K562 (cell line): ENCODE measurements at regions not wholly inside any gene's neighbourhood (a gene's known extent, or its start where the extent isn't known, plus 50 kb on each side); places are given as distances from the start of the nearest gene placed in this dataset.

Experiments
- ATAC-seq: fragments of 200-7000 bp; cut with Tn5 transposase; 3 replicates; pipeline ENCODE4 v1.9.1; 2020; ENCODE audit warnings: moderate library complexity
- BruUV-seq: library from RNA; stranded (reverse); fragments of 400-500 nt; replicated peaks from 2 replicates; lab custom pipeline; 2021; lab: Mats Ljungman, UMichigan
- CTCF ChIA-PET: fragments of 300-600 bp; formaldehyde crosslinking; extraction: SDS; loops from one replicate; lab custom pipeline; 2021; ENCODE audit warnings: low intra/inter-chr PET ratio; lab: Yijun Ruan, JAX
- POLR2A ChIA-PET: fragments of 300-600, 350-650 bp; sonication (Branson Sonifier 250); formaldehyde crosslinking; extraction: SDS; loops from one replicate; lab custom pipeline; 2021; ENCODE audit warnings: antibody characterized with exemption, inconsistent platforms; lab: Yijun Ruan, JAX
- DNase-seq, 4 experiments: peaks; one replicate each; pipeline versions ENCODE4 v3.0.0 to v3.0.0-alpha.2; 2011 to 2018; ENCODE audit warnings: low spot score in 3 of 4, mixed read lengths in 3 of 4; ENCODE audit errors: extremely low read depth in 1 of 4
- FAIRE-seq: peaks from 2 replicates; lab custom pipeline; 2011; peaks lifted over from hg19 to GRCh38; lab: Jason Lieb, UNC
- H2AFZ ChIP-seq: 2 replicates; pipeline ENCODE4 v1.6.0; 2011; ENCODE audit warnings: low read depth, low read length, control low read depth, inconsistent platforms
- H3K27ac ChIP-seq: fragments of 200-600 bp; 3 replicates; pipeline ENCODE4 v1.8.0; 2011; ENCODE audit warnings: low read depth, mild to moderate bottlenecking, control low read depth, inconsistent platforms, low read length, moderate library complexity, mixed read lengths; ENCODE audit errors: extremely low read depth
- H3K27me3 ChIP-seq, 2 experiments: fragments of 300-600 bp in 1 of 2; 2 replicates in 1 of 2; 3 replicates in 1 of 2; pipeline versions ENCODE4 v1.6.0 to v1.8.0; 2011; ENCODE audit warnings: inconsistent platforms in 2 of 2, low read length in 2 of 2, mild to moderate bottlenecking in 1 of 2, mixed read lengths in 1 of 2, moderate library complexity in 1 of 2; ENCODE audit not compliant: control insufficient read depth in 2 of 2, insufficient read depth in 2 of 2
- H3K36me3 ChIP-seq: fragments of 300-600 bp; 3 replicates; pipeline ENCODE4 v1.8.0; 2011; ENCODE audit warnings: mild to moderate bottlenecking, low read length, inconsistent platforms; ENCODE audit not compliant: control insufficient read depth, insufficient read depth
- H3K4me1 ChIP-seq, 2 experiments: fragments of 200-600 bp in 1 of 2; replicated peaks in 1 of 2; 2 replicates in 1 of 2; 3 replicates in 1 of 2; pipeline versions ENCODE4 v1.5.1 to v1.8.0; 2011; ENCODE audit warnings: inconsistent platforms in 2 of 2, low read length in 2 of 2, mild to moderate bottlenecking in 1 of 2, mixed read lengths in 1 of 2, moderate library complexity in 1 of 2; ENCODE audit not compliant: control insufficient read depth in 2 of 2, insufficient read depth in 2 of 2
- H3K4me2 ChIP-seq: 2 replicates; pipeline ENCODE4 v1.6.1; 2011; ENCODE audit warnings: low read length, control low read depth, inconsistent platforms, mixed read lengths; ENCODE audit not compliant: insufficient read depth
- H3K4me3 ChIP-seq: fragments of 200-600 bp; sonication (generic), shearing (Covaris generic); 2 replicates; pipeline ENCODE4 v1.5.1; 2016; ENCODE audit warnings: control low read depth, inconsistent platforms
- H3K79me2 ChIP-seq: fragments of 200-600 bp; 3 replicates; pipeline ENCODE4 v1.8.0; 2011; ENCODE audit warnings: low read length, inconsistent platforms; ENCODE audit not compliant: control insufficient read depth, insufficient read depth
- H3K9ac ChIP-seq, 2 experiments: 2 replicates each; pipeline versions ENCODE4 v1.6.0 to v1.6.1; 2011; ENCODE audit warnings: low read depth in 2 of 2, low read length in 2 of 2, control low read depth in 1 of 2, inconsistent platforms in 1 of 2, mild to moderate bottlenecking in 1 of 2, mixed read lengths in 1 of 2; ENCODE audit not compliant: insufficient read depth in 1 of 2
- H3K9me1 ChIP-seq: one replicate; pipeline ENCODE4 v1.6.0; 2011; ENCODE audit warnings: inconsistent platforms, mild to moderate bottlenecking, low read length, moderate library complexity; ENCODE audit not compliant: control insufficient read depth, insufficient read depth
- H3K9me3 ChIP-seq: replicated peaks from 2 replicates; pipeline ENCODE4 v1.5.1; 2011; ENCODE audit warnings: low read depth, low read length, inconsistent platforms; ENCODE audit not compliant: control insufficient read depth, insufficient read depth
- H4K20me1 ChIP-seq: replicated peaks from 2 replicates; pipeline ENCODE4 v1.6.1; 2011; ENCODE audit warnings: low read length, inconsistent platforms, mixed read lengths; ENCODE audit not compliant: control insufficient read depth, insufficient read depth
- CSDE1 ChIP-seq, 2 experiments: fragments of 450-650 bp; IDR thresholded peaks; 2 replicates each; pipeline ENCODE4 v1.6.1; 2016; ENCODE audit warnings: mild to moderate bottlenecking in 1 of 2
- GATAD2B ChIP-seq: fragments of 450-650 bp; IDR thresholded peaks from 2 replicates; pipeline ENCODE4 v1.6.1; 2017; ENCODE audit warnings: mild to moderate bottlenecking, borderline replicate concordance
- KHSRP ChIP-seq: fragments of 450-650 bp; IDR thresholded peaks from 2 replicates; pipeline ENCODE4 v1.6.1; 2017
- MCM2 ChIP-seq: fragments of 450-650 bp; IDR thresholded peaks from 2 replicates; pipeline ENCODE4 v1.6.1; 2017; ENCODE audit warnings: low read depth, mild to moderate bottlenecking
- PHF20 ChIP-seq: fragments of 450-650 bp; IDR thresholded peaks from 2 replicates; pipeline ENCODE4 v1.6.1; 2018; ENCODE audit not compliant: partially characterized antibody
- POLR2A ChIP-seq: fragments of 450-650 bp; conservative IDR thresholded peaks from 2 replicates; pipeline ENCODE4 v1.6.1; 2016
- RUNX1 ChIP-seq: sonication (generic); IDR thresholded peaks from 2 replicates; pipeline ENCODE4 v1.6.1; 2016; ENCODE audit warnings: antibody characterized with exemption, low read depth
- SLC30A9 ChIP-seq: fragments of 250-450 bp; sonication (Bioruptor Pico); IDR thresholded peaks from 2 replicates; pipeline ENCODE4 v1.8.0; 2022; ENCODE audit warnings: mild to moderate bottlenecking, moderate library complexity
- SMAD4 ChIP-seq: fragments of 250-450 bp; sonication (Bioruptor Pico); conservative IDR thresholded peaks from 2 replicates; pipeline ENCODE4 v1.8.0; 2021; ENCODE audit warnings: inconsistent platforms, mild to moderate bottlenecking, moderate library complexity
- SMARCE1 ChIP-seq: fragments of 450-650 bp; IDR thresholded peaks from 2 replicates; pipeline ENCODE4 v1.7.1; 2016; ENCODE audit warnings: mild to moderate bottlenecking
- STAT5B ChIP-seq: fragments of 250-450 bp; sonication (Bioruptor Pico); IDR thresholded peaks from 2 replicates; pipeline ENCODE4 v1.8.0; 2021; ENCODE audit warnings: mild to moderate bottlenecking, inconsistent platforms
- WHSC1 ChIP-seq: IDR thresholded peaks from one replicate; pipeline ENCODE4 v1.6.1; 2012; ENCODE audit warnings: low read length, control low read depth, inconsistent platforms
- ZBED1 ChIP-seq: IDR thresholded peaks from 2 replicates; pipeline ENCODE4 v1.6.1; 2014
- ZBTB1 ChIP-seq: sonication (generic); formaldehyde crosslinking; IDR thresholded peaks from 2 replicates; pipeline ENCODE4 v1.8.1; 2023; ENCODE audit warnings: missing genetic modification reagents, low read depth, mild to moderate bottlenecking, borderline replicate concordance
- ZNF263 ChIP-seq: sonication (generic); formaldehyde crosslinking; IDR thresholded peaks from 2 replicates; pipeline ENCODE4 v1.8.0; 2022; ENCODE audit warnings: mild to moderate bottlenecking, missing genetic modification reagents, borderline replicate concordance
- ZNF324 ChIP-seq: fragments of 250-450 bp; sonication (Bioruptor Pico); IDR thresholded peaks from 2 replicates; pipeline ENCODE4 v1.4.0; 2020; ENCODE audit warnings: mild to moderate bottlenecking
- ZNF707 ChIP-seq: fragments of 250-450 bp; sonication (Bioruptor Pico); conservative IDR thresholded peaks from 2 replicates; pipeline ENCODE4 v1.8.0; 2022; ENCODE audit warnings: inconsistent platforms, mild to moderate bottlenecking, moderate library complexity
- in situ Hi-C: fragments of 300-500 bp; cut with MboI; formaldehyde crosslinking; loops from 4 replicates; pipeline ENCODE4 v1.15.0; 2018; ENCODE audit warnings: inconsistent platforms, mixed read lengths
- intact Hi-C: fragments of 100-400 bp; cut with micrococcal nuclease; formaldehyde crosslinking; loops from 2 replicates; pipeline ENCODE4 v1.14.2; 2022
- TF ChIP-seq, protein P1 (sequence below), 3 experiments: fragments of 200-800 bp in 1 of 3; sonication (Bioruptor generic) in 1 of 3; sonication (generic) in 1 of 3; formaldehyde crosslinking in 1 of 3; IDR thresholded peaks; 2 replicates each; pipeline versions ENCODE4 v1.6.1 to v1.8.0; 2016 to 2022; ENCODE audit warnings: mild to moderate bottlenecking in 2 of 3, missing compliant biosample characterization in 2 of 3, missing genetic modification characterization in 2 of 3, missing genetic modification reagents in 1 of 3
- TF ChIP-seq, protein P2 (sequence below), 2 experiments: fragments of 450-650 bp in 1 of 2; sonication (generic) in 1 of 2; formaldehyde crosslinking in 1 of 2; IDR thresholded peaks in 1 of 2; conservative IDR thresholded peaks in 1 of 2; 2 replicates each; pipeline versions ENCODE4 v1.6.1 to v1.8.1; 2016 to 2023; ENCODE audit warnings: mild to moderate bottlenecking in 2 of 2, moderate library complexity in 2 of 2, inconsistent platforms in 1 of 2, missing genetic modification reagents in 1 of 2
- TF ChIP-seq, protein P3 (sequence below): IDR thresholded peaks from 2 replicates; pipeline ENCODE4 v1.6.1; 2011; ENCODE audit not compliant: insufficient read length; ENCODE audit errors: extremely low read depth

DNA sequence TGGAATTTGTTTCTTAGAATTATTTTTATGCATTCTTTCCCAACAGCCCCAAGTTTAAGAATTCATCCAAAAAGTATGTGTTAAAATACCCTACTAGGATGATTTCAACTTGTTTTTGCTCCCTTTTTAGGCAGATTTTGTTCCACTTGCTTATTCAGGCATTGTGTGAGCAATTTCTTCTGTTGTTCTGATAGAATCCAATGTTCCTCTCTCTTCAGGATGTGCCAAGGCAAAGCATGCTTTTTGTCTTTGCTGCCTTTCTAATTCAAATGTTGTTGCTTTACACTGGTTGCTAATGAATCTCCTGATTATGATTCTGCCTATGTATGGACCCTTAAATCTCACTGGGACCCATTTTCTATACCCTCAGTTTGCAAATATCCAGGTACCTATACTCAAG is 131.2 kb upstream of the ARHGAP42 start:
- Histone ChIP-seq H3K4me2 (no peak overlapping the region), H3K9ac (no peak overlapping the region), H2AFZ (no peak overlapping the region), H3K9me1 (no peaks in the 10 kb centered on the region), H3K4me3 (no peak overlapping the region), H3K27me3 (no peaks in the 10 kb centered on the region), H3K36me3 (no peaks in the 10 kb centered on the region), H3K4me1 (no peaks in the 10 kb centered on the region), H3K79me2 (no peaks in the 10 kb centered on the region), H3K9me3 (no peaks in the 10 kb centered on the region), H3K27ac (no peak overlapping the region), H4K20me1 (no peaks in the 10 kb centered on the region)
- ChIA-PET POLR2A (no interaction called here), CTCF (no interaction called here)
- in situ Hi-C loops: no loop called here
- intact Hi-C loops: no loop called here
- no TSS peak for BruUV-seq
- DNase-seq (no peak), ATAC-seq (no peak), FAIRE-seq (no peak)
- no peak for TF ChIP-seq CSDE1 (IDR thresholded peaks at IDR 0.05)
- TF ChIP-seq SMARCE1: no peak
- TF ChIP-seq, protein P1, sequence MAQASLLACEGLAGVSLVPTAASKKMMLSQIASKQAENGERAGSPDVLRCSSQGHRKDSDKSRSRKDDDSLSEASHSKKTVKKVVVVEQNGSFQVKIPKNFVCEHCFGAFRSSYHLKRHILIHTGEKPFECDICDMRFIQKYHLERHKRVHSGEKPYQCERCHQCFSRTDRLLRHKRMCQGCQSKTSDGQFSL (CRISPR knock-in tag; IDR thresholded peaks at IDR 0.05): no peak
- TF ChIP-seq, protein P1 (tag; IDR thresholded peaks at IDR 0.05): no peak
- no peak for TF ChIP-seq POLR2A
- TF ChIP-seq KHSRP: no peak
- no peak for TF ChIP-seq SMAD4 (CRISPR knock-in tag)
- TF ChIP-seq PHF20: no peak
- TF ChIP-seq, protein P2, sequence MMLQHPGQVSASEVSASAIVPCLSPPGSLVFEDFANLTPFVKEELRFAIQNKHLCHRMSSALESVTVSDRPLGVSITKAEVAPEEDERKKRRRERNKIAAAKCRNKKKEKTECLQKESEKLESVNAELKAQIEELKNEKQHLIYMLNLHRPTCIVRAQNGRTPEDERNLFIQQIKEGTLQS (IDR thresholded peaks at IDR 0.05): no peak
- TF ChIP-seq, protein P2 (CRISPR knock-in tag; conservative IDR thresholded peaks at IDR 0.05): no peak
- TF ChIP-seq MCM2: no peak
- no peak for TF ChIP-seq RUNX1
- TF ChIP-seq ZNF707 (CRISPR knock-in tag): no peak
- no peak for TF ChIP-seq STAT5B (CRISPR knock-in tag)
- no peak for TF ChIP-seq ZBED1
- no peak for TF ChIP-seq ZNF263 (CRISPR knock-in tag)
- no peak for TF ChIP-seq WHSC1
- TF ChIP-seq, protein P3, sequence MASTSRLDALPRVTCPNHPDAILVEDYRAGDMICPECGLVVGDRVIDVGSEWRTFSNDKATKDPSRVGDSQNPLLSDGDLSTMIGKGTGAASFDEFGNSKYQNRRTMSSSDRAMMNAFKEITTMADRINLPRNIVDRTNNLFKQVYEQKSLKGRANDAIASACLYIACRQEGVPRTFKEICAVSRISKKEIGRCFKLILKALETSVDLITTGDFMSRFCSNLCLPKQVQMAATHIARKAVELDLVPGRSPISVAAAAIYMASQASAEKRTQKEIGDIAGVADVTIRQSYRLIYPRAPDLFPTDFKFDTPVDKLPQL: no peak
- TF ChIP-seq ZBTB1 (CRISPR knock-in tag): no peak
- no peak for TF ChIP-seq ZNF324 (CRISPR knock-in tag)
- no peak for TF ChIP-seq SLC30A9 (CRISPR knock-in tag)
- TF ChIP-seq GATAD2B: no peak
